ENCODE measurements at regions not wholly inside any gene's neighbourhood (a gene's known extent, or its start where the extent isn't known, plus 50 kb on each side); places are given as distances from the start of the nearest gene placed in this dataset.

DNA sequence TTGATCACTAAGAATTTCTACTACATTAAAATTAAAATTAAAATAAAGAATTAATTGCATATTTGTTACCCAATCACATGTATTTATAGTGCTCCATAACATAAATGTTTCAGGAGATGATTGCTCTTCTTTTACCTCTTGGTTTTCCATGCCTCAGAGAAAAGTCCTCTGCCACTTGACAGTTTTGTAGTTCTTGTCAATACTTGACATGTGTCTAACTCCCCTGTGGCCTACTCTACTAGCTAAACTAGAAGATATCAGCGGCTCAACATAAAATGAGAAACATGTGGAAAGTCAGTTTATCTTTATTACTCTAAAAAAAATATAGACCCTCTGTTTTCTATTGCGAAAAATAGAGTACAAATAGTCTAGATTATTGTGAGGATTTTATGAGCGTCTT lies 650.6 kb upstream of the NUDT12 start:
- DNase-seq = no peak

GRCh38 chr5:104199771-104200170 lies 637.2 kb upstream of the NUDT12 start:
- DNase-seq = no peak

DNA sequence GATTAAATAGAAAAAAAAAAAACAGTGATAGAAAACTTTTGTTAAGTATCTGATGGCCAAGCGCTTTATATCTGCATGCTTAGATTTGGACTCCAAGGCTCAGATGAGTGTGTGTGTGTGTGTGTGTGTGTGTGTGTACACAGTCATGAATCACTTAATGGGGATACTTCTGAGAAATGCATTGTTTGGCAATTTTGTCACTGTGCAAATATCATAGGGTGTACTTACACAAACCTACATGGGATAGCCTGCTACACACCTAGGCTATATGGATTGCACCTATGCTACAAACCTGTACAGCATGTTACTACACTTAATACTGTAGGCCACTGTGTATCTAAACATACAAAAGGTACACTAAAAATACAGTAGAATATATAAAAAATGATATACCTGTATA lies 635.6 kb upstream of the NUDT12 start:
- DNase-seq = no peak

GRCh38 chr5:104189909-104190308 lies 627.3 kb upstream of the NUDT12 start:
- no peak for DNase-seq

- DNase-seq = no peak
Observed at GRCh38 chr5:104189031-104189430, 626.4 kb upstream of the NUDT12 start.

DNA sequence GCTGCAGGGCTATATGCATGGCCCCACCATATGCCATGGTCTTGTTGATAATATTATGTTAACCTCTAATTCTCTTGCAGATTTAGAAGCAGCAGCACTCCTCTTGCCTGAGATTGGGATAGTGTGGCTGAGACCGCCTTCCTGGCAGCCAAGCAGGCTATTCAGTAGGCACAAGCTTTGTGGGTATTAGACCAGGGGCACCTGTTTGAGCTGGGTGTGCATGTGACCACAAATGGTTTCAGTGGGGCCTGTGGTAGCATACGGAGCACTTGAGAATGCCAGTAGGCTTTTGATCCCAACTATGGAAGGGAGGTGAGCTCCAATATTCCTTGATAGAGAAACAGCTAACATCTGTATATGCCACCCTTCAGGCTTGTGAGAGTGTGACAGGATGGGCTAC lies 625.1 kb upstream of the NUDT12 start:
- DNase-seq = no peak

GRCh38 chr5:104186510-104186909 lies 623.9 kb upstream of the NUDT12 start:
- no peak for DNase-seq

DNA sequence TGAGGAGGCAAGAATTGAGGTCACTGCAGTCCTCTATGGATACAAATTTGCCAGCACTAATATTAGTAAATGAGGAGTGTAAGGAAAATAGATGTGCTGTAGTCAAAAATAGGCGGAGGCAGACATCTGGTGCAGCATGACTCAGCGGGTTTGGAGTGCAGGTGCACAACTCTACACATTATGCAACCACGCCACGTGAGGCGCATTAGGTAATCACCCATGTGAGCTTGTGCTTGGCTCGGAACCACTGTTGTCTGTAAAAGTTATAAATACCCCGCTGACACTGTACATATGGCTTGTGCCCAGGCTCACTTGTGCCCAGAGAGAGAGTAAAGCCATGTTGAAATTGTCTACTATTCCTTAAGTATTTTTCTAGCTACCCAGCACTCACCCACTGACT lies 623.5 kb upstream of the NUDT12 start:
- no peak for DNase-seq

DNA sequence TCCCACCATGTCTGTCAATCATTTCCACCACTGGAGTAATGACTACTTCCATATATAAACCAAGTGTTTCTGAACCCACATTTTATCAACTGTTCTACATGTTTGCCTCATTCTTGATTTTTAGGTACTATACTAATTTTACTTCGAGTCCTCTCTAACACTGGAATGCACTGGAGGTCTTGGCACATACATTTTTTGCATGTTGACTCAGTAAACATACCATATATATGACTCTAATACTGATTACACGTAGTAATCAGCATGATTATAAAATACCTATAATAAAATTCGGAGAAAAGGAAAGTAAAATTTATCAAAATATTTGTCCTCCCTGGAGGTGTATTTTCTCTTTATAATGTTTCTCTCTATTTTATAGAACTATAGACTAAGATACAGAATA lies 621.7 kb upstream of the NUDT12 start:
- DNase-seq = no peak

- DNase-seq = peak; percentile 36
Observed at GRCh38 chr5:104178829-104179456, 616.4 kb upstream of the NUDT12 start.

- no peak for DNase-seq
Observed at GRCh38 chr5:104178066-104178465, 615.5 kb upstream of the NUDT12 start.

- DNase-seq = no peak
Observed at GRCh38 chr5:104177651-104178050, 615.1 kb upstream of the NUDT12 start.

- no peak for DNase-seq
Observed at GRCh38 chr5:104172976-104173375, 610.4 kb upstream of the NUDT12 start.

GRCh38 chr5:104171958-104172690 lies 609.5 kb upstream of the NUDT12 start:
- DNase-seq = no peak

DNA sequence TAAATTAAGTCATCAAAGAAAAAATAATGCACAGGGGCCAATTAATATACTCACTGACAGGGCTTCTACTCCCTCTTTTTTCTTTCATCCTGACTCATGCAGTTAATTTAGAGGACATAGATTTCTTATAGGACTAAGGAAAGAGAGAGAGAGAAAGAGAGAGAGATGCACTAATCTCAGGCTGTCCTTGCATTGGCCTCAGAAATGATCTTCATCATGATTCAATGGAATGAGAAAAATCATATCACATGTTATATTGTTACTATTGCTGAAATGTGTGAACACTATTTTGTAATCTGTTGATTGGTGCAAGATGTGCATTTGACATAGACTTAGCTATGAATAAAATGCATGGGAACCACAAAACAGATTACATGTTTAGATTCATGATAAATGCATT lies 608.3 kb upstream of the NUDT12 start:
- DNase-seq = no peak

DNA sequence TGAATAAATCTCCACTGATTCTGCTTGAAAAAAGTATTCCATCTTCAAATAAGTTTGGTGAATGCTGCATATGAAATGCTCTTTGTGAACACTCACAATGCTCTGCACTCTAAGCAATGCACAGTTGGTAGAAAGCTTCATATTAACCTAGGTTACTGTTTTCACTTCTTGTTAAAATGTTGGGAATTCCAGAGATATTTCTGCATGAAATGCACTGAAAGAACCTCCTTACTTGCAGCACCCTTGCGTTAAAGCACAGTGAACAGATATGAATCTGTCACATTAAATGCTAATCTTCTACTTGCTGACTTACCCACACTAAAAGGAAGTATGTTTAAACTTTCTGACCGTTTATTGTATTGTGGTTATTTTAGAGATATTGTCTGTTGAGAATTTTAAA lies 584.1 kb upstream of the NUDT12 start:
- DNase-seq = no peak

DNA sequence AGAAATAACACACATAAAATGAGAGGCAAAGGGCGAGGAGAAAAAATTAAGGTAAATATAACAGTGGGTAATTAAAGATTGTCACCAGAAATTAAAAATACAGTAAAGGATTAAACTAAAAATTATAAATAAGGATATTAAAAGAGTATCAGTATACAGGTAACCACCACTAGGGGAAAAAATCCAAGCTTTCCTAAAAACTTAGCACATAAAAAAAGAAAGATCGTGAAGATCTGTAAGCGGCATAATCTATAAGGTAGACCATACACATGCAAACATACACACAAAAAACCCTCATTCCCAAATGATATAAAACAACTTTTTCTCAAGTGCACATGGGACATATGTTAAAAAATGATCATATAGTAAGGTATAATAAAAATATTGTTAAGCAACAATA lies 577.3 kb upstream of the NUDT12 start:
- DNase-seq = no peak

DNA sequence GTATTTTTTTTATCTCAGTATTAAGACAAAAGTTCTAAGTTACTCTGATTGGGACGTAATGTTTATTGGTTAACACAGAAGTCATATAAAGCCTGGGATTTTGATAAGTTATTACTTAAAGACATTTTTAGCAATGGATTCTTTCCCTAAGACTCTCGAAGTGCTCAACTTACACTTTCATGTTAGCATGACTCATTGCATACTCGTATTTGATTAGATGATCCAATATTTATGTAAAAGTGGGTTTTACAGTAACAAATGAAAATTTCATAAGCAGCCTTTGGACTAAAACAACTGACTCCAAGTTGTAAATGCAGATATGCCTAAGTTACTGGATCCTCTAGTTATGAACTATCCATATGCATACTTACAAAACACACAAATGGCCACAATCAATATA lies 567.7 kb upstream of the NUDT12 start:
- no peak for DNase-seq

GRCh38 chr5:104128348-104128747 lies 565.8 kb upstream of the NUDT12 start:
- DNase-seq = no peak

GRCh38 chr5:104126980-104127379 lies 564.4 kb upstream of the NUDT12 start:
- no peak for DNase-seq

GRCh38 chr5:104119529-104119928 lies 556.9 kb upstream of the NUDT12 start:
- no peak for DNase-seq

DNA sequence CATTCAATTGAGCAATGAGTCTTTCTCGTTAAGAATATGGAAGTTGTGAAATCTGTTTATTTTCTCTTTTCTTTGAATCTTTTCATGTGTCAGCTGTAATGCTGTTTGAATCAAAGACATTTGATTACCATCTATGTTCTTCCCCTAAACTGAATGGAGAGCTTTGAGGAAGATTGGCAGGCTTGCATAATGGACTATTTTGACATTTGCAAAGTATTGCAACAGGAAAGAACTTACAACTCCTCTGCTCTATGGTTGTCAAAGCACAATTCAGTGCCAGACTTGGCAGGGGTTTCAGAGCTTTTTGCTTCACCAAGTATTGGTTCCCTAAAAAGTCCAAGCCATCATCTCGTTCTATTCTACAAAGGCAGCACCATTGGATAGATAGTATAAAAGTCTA lies 549.0 kb upstream of the NUDT12 start:
- DNase-seq = no peak

DNA sequence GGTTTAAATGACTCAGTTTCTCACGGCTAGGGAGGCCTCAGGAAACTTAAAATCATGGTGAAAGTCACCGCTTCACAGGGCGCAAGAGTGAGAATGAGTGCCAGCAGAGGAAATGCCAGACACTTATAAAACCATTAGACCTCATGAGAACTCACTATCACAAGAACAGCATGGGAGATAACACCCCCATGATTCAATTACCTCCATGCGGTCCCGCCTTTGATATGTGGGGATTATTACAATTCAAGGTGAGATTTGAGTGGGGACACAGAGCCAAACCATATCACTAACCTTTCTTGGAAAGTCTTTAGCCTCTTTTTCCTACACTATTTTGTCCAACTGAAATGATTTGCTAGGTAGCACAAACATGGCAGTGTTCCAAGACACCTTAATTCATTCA lies 533.9 kb upstream of the NUDT12 start:
- no peak for DNase-seq

DNA sequence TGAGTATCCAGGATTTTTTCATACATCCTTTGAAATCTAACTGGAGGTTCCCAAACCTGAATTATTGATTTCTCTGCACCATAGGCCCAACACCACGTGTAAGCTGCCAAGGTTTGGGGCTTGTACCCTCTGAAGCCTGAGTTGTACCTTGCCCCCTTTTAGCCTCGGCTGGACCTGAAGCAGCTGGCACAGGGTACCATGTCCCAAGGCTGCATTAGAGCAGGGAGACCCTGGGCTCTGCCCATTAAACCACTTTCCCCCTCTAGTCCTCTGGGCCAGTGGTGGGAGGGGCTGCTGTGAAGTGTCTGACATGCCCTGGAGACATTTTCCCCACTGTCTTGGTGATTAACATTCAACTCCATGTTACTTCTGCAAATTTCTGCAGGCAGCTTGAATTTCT lies 532.9 kb upstream of the NUDT12 start:
- DNase-seq = no peak
